AG09309 (cell line): ENCODE measurements at regions not wholly inside any gene's neighbourhood (a gene's known extent, or its start where the extent isn't known, plus 50 kb on each side); places are given as distances from the start of the nearest gene placed in this dataset.

ENCODE experiments used
- DNase-seq: peaks from one replicate; pipeline ENCODE4 v3.0.0-alpha.2; 2010; ENCODE audit warnings: low read depth
- H3K4me3 ChIP-seq: 2 replicates; pipeline ENCODE4 v1.5.1; 2011; ENCODE audit warnings: mild to moderate bottlenecking, low read depth, low read length, moderate library complexity; ENCODE audit not compliant: control insufficient read depth
- CTCF ChIP-seq: IDR thresholded peaks from 2 replicates; pipeline ENCODE4 v1.5.1; 2011; ENCODE audit warnings: mild to moderate bottlenecking, low read depth, low read length, inconsistent platforms; ENCODE audit not compliant: insufficient read depth, control insufficient read depth; ENCODE audit errors: missing control alignments

GRCh38 chr1:79822053-79822452 lies 815.5 kb upstream of the ADGRL4 start:
- DNase-seq, result no peak
- no peak overlapping the region for H3K4me3 ChIP-seq
- no peak for TF ChIP-seq CTCF

GRCh38 chr1:79819140-79819539 lies 812.6 kb upstream of the ADGRL4 start:
- DNase-seq, result no peak
- TF ChIP-seq CTCF, result no peak
- H3K4me3 ChIP-seq, result no peak overlapping the region

GRCh38 chr1:79817031-79817560 lies 810.6 kb upstream of the ADGRL4 start:
- no peak overlapping the region for H3K4me3 ChIP-seq
- DNase-seq, result no peak
- no peak for TF ChIP-seq CTCF

- H3K4me3 ChIP-seq, result no peak overlapping the region
- no peak for TF ChIP-seq CTCF
- no peak for DNase-seq
Measured at GRCh38 chr1:79815115-79815514, 808.6 kb upstream of the ADGRL4 start.

- TF ChIP-seq CTCF, result no peak
- H3K4me3 ChIP-seq, result no peak overlapping the region
- no peak for DNase-seq
Measured at GRCh38 chr1:79811173-79811572, 804.6 kb upstream of the ADGRL4 start.

- TF ChIP-seq CTCF, result no peak
- H3K4me3 ChIP-seq, result no peak overlapping the region
- DNase-seq, result no peak
Measured at GRCh38 chr1:79808816-79809475, 802.4 kb upstream of the ADGRL4 start.
